ENCODE measurements at regions not wholly inside any gene's neighbourhood (a gene's known extent, or its start where the extent isn't known, plus 50 kb on each side); places are given as distances from the start of the nearest gene placed in this dataset.

DNA sequence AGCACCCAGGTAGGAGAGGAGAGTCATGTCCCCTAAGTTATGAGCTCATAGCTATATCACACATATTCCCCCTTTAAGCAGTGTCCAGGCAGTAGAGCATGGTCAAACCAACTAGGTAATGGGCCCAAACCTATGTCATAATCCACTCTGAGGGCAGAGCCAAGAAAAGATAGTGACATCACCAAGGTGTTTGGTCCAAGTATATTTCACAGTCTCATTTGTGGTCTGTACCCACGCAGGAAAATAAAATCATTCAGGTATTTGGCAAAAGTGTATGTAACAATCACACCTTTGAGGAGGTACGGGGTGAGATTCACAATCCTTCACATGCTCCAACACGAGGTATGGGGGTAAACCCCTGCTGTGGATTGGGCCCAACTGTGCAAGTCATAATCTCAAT, 2112.8 kb downstream of the TP53TG3F start:
- ATAC-seq (ENCODE audit: insufficient number of reproducible peaks, low FRiP score, low read depth), result no peak
- H3K27me3 ChIP-seq (replicated peaks; ENCODE audit: insufficient read depth), result no peaks in the 10 kb centered on the region
- H3K4me3 ChIP-seq, result no peak overlapping the region
- TF ChIP-seq CTCF (IDR thresholded peaks at IDR 0.05), result no peak
- no peaks in the 10 kb centered on the region for H3K36me3 ChIP-seq
- no peak for DNase-seq (ENCODE audit: low spot score)
- H3K9me3 ChIP-seq, result no peaks in the 10 kb centered on the region
- no peaks in the 10 kb centered on the region for H3K4me1 ChIP-seq (ENCODE audit: control insufficient read depth in 1 of 2, low read depth in 2 of 2)
- no peak overlapping the region for H3K27ac ChIP-seq

- ATAC-seq (ENCODE audit: insufficient number of reproducible peaks, low FRiP score, low read depth), result no peak
- no peak for DNase-seq (ENCODE audit: low spot score)
- no peak for TF ChIP-seq CTCF (IDR thresholded peaks at IDR 0.05)
- Histone ChIP-seq H3K27me3 (replicated peaks; ENCODE audit: insufficient read depth) (no peaks in the 10 kb centered on the region), H3K9me3 (no peaks in the 10 kb centered on the region), H3K36me3 (no peaks in the 10 kb centered on the region), H3K27ac (no peak overlapping the region), H3K4me1 (ENCODE audit: control insufficient read depth in 1 of 2, low read depth in 2 of 2) (no peaks in the 10 kb centered on the region), H3K4me3 (no peak overlapping the region)
These were observed 2114.0 kb downstream of the TP53TG3F start for GRCh38 chr16:35573407-35573806.

GRCh38 chr16:35574011-35574410, 2114.6 kb downstream of the TP53TG3F start:
- H3K4me1 ChIP-seq (ENCODE audit: control insufficient read depth in 1 of 2, low read depth in 2 of 2), result no peaks in the 10 kb centered on the region
- DNase-seq (ENCODE audit: low spot score) (no peak), ATAC-seq (ENCODE audit: insufficient number of reproducible peaks, low FRiP score, low read depth) (no peak)
- no peak overlapping the region for H3K27ac ChIP-seq
- H3K4me3 ChIP-seq, result no peak overlapping the region
- no peak for TF ChIP-seq CTCF (IDR thresholded peaks at IDR 0.05)
- H3K36me3 ChIP-seq, result no peaks in the 10 kb centered on the region
- no peaks in the 10 kb centered on the region for H3K9me3 ChIP-seq
- no peaks in the 10 kb centered on the region for H3K27me3 ChIP-seq (replicated peaks; ENCODE audit: insufficient read depth)

DNA sequence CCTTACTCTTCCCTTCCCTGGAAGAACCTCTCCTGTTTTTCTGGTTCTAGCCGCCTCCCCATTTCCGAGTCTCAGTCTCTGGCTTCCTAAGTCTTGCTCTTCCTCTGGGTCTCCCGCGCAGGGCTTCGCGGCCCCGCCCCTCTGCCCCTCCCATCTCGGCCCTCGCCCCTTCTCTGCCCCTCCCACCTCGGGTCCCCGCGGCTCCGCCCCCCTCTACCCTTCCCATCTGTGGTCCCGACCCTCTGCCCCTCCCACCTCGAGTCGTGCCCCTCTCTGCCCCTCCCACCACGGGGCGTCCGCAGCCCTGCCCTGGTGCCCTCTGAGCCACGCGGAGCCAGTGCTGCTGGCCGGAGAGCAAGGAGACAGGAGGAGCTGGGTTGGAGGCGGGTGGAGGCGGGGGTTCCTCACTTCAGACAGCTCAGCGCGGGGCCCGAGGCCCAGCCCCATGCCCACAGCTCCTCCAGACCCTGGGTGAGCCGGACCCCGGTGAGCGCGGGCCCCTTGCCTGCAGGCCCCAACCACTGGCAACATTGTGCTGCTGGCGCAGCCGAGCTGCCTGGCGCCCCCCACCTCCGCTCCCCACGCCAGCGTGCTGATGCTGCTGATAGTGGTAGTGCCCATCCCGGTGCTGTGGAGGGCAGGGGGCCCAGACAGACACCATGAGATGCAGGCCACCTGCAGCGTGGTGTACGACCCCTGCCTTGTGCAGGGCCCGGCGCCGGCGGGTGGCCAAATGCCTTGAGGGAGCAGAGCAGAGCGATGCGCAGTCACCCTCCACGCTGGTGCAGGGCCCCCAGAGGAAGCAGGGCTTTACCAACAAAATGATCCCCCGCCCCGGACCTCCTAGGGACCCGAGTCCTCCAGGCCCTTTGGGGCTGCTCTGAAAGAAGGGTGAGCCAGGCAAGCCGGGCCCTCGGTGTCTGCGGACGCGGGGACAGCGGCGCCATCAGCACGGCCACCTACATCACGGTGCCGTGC, 2115.3 kb downstream of the TP53TG3F start:
- Histone ChIP-seq H3K27ac (no peak overlapping the region), H3K27me3 (replicated peaks; ENCODE audit: insufficient read depth) (no peaks in the 10 kb centered on the region), H3K4me3 (no peak overlapping the region), H3K36me3 (no peaks in the 10 kb centered on the region), H3K4me1 (ENCODE audit: control insufficient read depth in 1 of 2, low read depth in 2 of 2) (no peaks in the 10 kb centered on the region), H3K9me3 (no peaks in the 10 kb centered on the region)
- no peak for TF ChIP-seq CTCF (IDR thresholded peaks at IDR 0.05)
- DNase-seq (ENCODE audit: low spot score) (no peak), ATAC-seq (ENCODE audit: insufficient number of reproducible peaks, low FRiP score, low read depth) (no peak)

DNA sequence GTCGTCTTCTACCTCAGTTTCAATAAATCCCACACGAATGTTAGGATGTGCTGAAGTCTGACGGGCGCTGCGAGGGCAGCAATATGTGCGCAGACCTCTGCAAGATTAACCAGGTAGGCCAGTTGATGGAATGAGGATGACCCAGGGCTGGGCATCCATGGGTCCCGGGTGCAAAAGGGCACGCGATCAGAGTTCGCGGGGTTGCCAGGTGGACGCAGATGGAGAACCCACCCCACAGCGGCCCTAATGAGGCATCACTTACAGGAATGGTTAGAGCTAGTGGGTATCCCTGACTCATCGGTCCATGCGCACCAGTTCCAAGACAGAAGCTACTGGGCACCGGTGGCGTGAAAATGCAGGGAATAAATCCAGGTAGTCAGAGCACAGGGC, 2116.0 kb downstream of the TP53TG3F start:
- DNase-seq (ENCODE audit: low spot score) (no peak), ATAC-seq (ENCODE audit: insufficient number of reproducible peaks, low FRiP score, low read depth) (no peak)
- Histone ChIP-seq H3K4me1 (ENCODE audit: control insufficient read depth in 1 of 2, low read depth in 2 of 2) (no peaks in the 10 kb centered on the region), H3K36me3 (no peaks in the 10 kb centered on the region), H3K27me3 (replicated peaks; ENCODE audit: insufficient read depth) (no peaks in the 10 kb centered on the region), H3K9me3 (no peaks in the 10 kb centered on the region), H3K27ac (no peak overlapping the region), H3K4me3 (no peak overlapping the region)
- TF ChIP-seq CTCF (IDR thresholded peaks at IDR 0.05), result no peak

Data from thoracic aorta (tissue), 2 donors.